Esophagus muscularis mucosa (tissue), 3 donors: ENCODE measurements at regions not wholly inside any gene's neighbourhood (a gene's known extent, or its start where the extent isn't known, plus 50 kb on each side); places are given as distances from the start of the nearest gene placed in this dataset.

Source experiments
- CTCF ChIP-seq, 3 experiments: fragments of 200-600 bp in 2 of 3; fragments of 450-650 bp in 1 of 3; sonication (generic) in 2 of 3; IDR thresholded peaks; one replicate each; pipeline ENCODE4 v1.5.1; 2017 to 2019; ENCODE audit warnings: antibody characterized with exemption in 3 of 3, mild to moderate bottlenecking in 2 of 3, moderate library complexity in 1 of 3
- POLR2A ChIP-seq: fragments of 450-650 bp; IDR thresholded peaks from one replicate; pipeline ENCODE4 v1.6.1; 2017; ENCODE audit warnings: antibody characterized with exemption, moderate library complexity, mild to moderate bottlenecking, low read depth
- POLR2AphosphoS5 ChIP-seq, 2 donors: sonication (generic); formaldehyde crosslinking; IDR thresholded peaks; one replicate each; pipeline ENCODE4 v1.6.1; 2017; ENCODE audit warnings: antibody characterized with exemption in 2 of 2

GRCh38 chrX:124720532-124720931 lies 374.2 kb downstream of the SH2D1A start:
- TF ChIP-seq CTCF (IDR thresholded peaks at IDR 0.05) (no peak), POLR2A (no peak), POLR2AphosphoS5 (IDR thresholded peaks at IDR 0.05) (no peak)
